ENCODE measurements at regions not wholly inside any gene's neighbourhood (a gene's known extent, or its start where the extent isn't known, plus 50 kb on each side); places are given as distances from the start of the nearest gene placed in this dataset.
"Not testable (repeated sequence)": the region's sequence is repeated elsewhere in the genome, so short reads cannot be mapped to it uniquely, and the experiment has no call there.

DNA sequence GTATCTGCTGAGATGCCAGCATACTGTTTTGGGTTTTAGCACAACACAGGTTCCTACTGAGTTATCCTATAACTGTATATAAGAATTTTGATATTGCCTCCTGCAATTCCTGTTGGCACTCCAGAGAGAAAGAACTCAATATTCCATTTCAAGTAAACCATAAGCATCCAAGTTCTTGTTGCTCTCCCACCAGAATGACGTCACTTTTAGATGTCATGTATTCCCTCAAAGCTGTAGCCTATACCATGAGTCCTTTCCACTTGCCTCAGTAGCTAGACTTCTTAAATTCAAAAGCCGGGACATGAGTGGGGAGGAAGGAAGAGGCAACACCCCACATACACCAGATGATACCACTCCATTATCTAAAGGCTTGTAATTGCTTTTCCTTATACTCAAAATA lies 171.5 kb downstream of the ALDH8A1 start:
- no peak for DNase-seq

DNA sequence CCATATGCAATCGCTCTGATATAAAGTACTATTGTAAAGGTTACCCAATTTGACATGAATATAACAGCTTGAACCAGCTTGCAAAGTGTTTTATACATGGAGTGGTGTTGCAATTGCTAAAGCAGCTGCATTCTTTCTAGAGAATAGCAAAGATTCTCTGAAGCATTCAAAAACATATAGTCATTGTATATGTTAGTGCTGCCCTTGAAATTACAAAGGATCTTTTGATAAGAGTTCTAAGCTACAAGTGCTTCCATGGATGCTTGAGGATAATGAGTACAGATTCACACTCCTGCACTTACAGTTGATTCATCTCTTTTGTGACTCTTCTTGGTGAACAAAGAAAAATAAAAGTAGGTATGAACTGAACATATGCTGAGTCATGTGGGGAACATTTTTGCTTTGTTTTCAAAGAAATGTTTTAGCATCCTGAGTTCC lies 175.7 kb downstream of the ALDH8A1 start:
- DNase-seq, result no peak

DNA sequence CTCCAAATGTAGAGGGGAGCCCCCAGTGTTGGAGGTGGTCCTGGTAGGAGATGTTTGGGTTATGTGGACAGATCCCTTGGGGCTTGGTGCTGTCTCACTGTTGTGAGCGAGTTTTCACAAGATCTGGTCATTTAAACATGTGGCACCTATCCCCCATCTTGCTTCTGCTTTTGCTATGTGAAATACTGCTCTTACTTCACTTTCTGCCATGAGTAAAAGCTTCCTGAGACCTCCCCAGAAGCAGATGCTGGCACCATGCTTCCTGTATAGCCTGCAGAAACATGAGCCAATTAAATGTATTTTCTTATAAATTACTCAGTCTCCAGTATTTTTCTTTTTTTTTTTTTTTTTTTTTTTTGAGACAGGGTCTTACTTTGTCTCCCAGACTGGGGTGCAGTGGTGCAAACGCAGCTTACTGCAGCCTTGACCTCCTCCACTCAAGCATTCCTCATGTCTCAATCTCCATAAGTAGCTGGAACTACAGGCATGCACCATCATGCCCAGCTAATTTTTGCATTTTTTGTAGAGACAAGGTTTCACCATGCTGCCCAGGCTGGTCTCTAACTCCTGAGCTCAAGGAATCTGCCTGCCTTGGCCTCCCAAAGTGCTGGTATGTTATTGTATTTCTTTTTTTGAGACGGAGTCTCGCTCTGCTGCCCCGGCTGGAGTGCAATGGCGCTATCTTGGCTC lies 177.1 kb downstream of the ALDH8A1 start:
- DNase-seq, result no peak

DNA sequence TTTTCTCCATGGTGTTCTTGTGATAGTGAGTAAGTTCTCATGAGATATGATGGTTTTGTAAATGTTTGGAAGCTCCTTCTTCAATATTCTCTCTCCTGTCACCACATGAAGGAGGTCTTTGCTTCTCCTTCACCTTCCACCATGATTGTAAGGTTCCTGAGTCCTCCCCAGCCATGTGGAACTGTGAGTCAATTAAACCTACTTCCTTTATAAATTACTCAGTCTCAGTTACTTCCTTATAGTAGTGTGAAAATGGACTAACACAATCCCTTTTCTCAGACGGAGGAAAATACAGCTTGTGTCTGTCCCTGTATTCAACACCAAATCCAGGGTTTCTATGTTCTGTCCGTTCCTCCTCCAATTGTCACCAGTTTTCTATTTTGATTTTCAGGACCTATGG lies 181.0 kb downstream of the ALDH8A1 start:
- no peak for DNase-seq

DNA sequence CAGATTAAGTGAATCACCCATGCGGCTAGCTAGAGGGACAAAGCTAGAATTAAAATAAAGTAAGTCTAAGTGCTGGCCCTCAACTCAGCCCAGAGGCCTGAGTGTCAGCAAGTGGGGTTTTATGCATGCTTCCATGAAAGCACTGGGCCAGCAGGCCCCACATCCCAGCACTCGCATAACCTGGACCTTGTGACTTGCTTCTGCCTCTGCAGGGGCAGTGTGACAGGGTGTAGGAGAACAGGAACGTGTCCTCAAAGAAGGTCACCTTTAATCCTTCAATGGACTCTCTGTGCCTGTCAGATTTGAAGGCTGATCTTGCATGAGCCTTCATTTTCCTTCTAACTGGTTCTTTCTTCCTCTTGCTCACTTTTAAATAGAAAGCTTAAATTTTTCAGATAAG lies 183.4 kb downstream of the ALDH8A1 start:
- DNase-seq, result no peak

DNA sequence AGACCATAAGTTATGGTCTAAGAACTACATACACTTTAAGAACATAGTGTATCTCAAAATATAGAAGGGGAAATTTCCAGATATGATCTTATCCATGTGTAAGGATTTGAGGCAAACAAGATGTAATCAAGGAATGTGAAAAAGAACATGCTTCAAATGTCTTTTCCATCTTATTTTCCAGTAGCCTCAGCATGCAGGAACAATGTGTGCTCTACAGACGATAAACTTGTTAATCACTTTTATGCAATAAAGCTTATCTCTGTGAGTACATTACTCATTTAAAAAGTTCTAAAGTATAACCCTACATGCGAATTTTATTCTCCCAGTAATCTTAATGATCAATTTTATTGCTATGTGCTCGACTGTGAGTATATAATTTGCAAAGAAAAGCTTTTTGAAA lies 185.2 kb downstream of the ALDH8A1 start:
- no peak for DNase-seq

DNA sequence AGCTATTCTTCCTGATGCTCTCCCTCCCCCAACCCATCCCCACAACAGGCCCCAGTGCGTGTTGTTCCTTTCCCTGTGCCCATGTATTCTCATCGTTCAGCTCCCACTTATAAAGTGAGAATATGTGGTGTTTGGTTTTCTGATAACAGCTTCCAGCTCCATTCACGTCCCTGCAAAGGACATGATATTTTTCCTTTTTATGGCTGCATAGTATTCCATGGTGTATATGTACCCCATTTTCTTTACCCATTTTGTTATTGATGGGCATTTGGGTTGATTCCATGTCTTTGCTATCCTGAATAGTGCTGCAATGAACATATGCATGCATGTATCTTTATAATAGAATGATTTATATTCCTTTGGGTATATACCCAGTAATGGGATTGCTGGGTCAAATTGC lies 186.3 kb downstream of the ALDH8A1 start:
- not testable (repeated sequence) for DNase-seq

DNA sequence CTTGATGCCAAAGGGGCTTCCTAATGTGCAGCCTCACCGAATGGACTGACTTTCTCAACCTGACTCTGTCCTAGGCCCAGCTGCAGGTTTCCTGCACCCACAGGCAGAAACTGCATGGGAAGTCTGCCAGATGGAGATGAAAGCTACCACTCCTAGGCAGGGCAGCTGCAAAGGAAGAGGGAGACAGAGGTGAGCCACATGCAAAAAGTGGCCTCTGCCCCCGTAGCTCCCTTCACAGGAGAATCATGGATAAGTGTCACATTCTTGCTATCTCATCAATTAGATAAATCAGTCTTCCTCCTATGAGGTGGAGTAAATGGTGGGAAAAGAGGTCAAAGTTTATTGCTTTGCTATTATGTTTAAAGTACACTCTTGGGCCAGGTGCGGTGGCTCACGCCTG lies 191.3 kb downstream of the ALDH8A1 start:
- no peak for DNase-seq

DNA sequence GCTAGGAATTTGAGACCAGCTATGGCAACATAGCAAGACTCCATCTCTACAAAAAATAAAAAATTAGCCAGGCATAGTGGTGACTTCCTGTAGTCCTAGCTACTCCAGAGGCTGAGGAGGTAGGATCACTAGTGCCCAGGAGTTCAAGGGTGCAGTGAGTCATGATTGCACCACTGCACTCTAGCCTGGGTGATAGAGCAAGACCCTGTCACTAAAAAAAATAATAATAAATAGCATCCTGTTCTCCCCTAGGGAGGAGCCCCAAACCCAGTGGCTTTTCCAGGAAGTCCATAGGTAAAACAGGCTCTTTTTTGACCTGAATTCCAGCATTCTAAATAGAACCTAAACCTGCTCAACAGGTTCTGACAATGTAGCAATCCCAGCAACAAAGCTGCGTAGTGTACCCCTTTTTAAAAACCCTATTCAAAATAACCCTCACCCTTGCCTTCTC lies 192.0 kb downstream of the ALDH8A1 start:
- DNase-seq, result no peak

DNA sequence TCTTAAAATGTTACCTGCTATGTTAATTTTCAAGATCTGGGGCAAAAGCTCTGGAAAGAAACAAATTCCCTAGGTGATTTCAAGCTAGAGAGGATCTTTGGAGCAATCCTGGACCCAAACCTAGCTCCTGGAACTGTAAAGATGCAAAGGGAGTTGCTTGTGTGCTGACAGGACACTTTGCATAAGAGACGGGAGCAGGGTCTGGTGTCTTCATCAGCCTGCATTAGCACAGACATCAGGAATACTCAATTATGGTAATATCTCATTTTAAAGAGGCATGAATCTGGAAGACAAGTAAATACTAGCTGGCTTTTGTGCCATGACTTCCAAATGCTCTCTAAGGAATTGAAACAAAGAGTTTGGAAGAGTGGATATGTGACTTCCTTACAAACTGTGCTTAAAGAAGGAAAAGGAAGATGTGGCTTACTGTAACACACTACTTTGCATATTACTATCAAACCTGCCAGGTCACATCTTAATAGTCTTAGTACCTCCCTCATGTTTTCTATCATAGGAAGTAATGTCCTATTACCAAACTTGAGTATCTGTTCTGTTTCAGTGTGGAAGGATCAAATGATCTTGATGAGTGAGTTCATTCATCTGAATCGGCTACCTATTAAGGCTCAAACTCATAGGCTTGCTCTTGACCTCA lies 193.4 kb downstream of the ALDH8A1 start:
- no peak for DNase-seq

DNA sequence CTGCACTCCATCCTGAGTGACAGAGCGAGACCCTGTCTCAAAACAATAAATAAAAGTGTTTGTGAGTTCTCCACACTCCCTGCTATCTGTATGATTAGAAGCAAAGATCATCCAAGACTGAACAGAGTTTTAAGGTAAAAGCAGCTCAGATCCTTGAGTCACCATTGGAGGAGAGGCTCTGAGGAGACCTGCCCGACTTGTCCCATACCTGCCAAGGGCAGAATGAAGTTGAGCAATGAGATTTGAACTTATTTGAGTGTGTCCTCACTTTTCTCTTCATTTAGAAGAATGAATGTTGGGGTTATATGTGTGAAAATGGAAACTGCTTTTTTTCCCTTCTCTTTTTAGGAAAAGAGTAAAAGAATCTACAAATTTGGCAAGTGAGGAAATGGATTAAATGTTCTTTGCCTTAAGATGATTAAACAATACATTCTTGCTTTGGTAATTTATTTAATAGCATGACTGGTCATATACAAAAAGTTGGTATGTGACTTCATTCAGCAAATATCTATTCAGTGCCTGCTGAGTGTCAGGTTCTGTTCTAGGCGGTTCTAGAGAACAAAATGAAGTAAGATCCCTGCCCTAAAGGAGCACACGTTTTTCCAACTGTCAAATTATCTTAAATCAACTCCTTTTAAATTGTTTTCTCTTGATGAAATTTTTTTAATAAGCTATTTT lies 195.7 kb downstream of the ALDH8A1 start:
- no peak for DNase-seq

DNA sequence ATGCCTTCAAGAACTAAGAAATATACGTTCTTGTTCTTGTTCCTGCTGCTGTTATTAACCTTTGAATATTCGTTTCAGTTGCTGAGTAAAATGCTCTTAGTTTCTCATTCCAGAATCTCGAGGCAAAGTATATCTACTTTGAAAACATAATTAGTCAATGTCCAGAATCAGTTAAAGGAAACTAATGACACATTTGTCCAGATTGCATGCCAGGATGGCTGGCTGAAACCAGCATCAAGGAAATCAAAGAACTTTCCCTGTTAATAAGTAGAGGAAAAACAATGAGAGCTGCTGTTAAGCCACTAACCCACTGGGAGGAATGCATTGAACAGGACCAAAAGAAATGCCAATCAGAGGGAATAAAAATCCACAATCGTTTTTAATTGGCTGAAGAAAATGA lies 196.9 kb downstream of the ALDH8A1 start:
- DNase-seq, result no peak

DNA sequence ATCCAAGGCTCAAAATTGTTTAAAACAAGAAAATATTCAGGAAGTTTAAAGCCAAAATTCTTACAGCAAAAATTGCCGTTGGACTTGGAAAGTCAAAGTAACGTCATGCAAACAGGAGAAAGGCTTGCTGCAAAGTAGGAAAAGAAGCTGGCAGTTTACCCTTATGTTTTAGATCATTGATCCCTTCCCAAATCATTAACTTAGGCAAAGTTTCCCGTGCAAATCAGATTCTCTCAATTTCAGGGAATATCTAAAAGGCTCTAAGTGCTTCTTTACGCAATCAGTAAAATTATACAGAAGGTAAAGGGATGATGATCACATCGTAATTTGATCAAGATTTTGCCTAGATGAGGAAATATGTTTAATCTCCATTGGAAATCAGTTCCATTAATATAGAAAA lies 197.5 kb downstream of the ALDH8A1 start:
- DNase-seq, result no peak

DNA sequence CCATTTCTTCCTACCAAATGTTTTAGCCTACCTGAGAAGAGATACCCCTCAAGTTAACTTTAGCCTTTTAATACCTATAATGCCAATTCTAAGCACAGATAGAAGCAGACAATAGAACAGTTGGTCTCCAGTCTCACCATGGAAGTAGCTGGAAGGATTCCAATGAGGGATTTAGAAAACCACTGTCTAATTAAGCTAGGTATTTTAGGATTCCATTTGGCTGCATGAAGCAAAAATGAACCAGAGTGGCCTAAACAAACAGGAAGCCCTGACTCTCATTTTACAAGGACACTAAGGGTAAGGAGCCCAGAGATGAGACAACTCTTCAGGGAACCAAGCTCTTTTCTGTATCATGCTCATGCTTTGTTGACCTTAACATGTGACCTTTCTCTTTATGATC lies 199.2 kb downstream of the ALDH8A1 start:
- no peak for DNase-seq

DNA sequence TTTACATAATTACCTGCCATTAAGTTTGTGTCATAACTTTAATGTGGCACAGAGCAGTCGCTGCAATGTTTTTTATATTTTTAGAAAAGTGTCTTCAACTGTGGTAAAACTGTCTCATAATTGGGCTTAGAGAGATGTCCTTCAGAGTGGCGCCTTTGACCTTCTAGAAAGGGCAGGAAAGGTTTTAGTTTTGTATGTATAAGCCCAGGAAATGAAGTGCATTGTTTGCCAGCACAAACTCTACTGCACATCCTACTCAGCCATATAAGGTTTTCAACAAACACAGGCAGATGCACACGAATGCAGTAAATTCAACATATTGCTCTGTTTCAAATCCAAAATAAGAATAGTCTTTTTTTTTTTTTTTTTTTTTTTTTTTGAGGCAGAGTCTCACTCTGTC lies 201.4 kb downstream of the ALDH8A1 start:
- no peak for DNase-seq

DNA sequence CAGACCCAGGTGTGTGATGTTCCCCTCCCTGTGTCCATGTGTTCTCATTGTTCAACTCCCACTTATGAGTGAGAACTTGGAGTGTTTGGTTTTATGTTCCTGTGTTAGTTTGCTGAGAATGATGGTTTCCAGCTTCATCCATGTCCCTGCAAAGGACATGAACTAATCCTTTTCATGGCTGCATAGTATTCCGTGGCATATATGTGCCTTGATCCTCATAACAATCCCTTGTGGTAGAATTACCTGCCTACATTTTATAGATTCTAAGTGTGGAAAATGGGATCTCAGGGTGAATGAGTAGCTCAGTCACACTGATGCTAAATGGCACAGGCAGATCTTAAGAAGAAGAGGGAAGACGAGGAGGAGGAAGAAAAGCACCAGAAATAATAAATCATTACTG lies 202.7 kb downstream of the ALDH8A1 start:
- not testable (repeated sequence) for DNase-seq

DNA sequence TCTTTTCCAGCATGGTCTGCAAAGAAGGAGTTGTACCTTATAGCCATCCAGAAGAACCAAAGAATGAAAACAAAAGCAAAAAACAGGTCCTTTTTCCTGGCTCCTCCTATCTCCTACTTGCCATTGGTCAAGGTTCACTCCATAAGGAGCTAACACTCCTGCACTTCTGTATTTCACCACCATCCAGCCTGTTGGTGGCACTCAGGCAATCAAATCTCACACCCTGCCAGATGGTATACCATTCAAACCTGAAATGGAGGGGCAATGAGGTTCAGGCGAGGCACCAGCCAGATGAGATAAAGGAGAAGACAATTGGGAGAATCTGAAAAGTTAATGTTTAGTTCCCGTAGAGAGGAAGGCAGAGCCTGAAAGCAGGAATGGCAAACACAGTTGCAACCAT lies 203.8 kb downstream of the ALDH8A1 start:
- DNase-seq, result no peak

DNA sequence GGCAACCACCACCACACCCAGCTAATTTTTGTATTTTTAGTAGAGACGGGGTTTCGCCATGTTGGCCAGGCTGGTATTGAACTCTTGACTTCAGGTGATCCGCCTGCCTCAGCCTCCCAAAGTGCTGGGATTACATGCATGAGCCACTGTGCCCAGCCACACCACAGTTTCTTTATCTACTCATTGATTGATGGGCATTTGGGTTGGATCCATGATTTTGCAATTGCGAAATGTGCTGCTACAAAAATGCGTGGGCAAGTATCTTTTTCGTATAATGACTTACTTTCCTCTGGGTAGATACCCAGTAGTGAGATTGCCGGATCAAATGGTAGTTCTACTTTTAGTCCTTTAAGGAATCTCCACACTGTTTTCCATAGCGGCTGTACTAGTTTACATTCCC lies 204.7 kb downstream of the ALDH8A1 start:
- DNase-seq, result not testable (repeated sequence)

DNA sequence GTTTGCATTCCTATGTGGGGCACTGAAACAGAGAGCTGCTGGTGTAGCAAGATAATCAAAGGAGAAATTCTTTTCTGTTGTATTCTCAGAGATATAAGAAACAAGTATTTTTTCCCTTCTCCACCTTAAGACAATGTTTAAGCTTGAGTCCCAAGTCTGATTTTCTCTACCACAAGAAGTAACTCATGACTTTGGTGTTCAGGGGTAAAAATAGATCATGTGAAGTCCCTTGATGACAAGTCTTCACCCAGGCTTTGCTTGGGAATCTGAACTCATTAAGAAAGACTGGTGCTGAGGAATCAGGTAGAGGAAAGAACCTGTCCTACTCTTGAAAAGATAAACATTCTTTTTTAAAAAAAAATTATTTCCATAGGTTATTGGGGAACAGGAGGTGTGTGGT lies 205.6 kb downstream of the ALDH8A1 start:
- no peak for DNase-seq

DNA sequence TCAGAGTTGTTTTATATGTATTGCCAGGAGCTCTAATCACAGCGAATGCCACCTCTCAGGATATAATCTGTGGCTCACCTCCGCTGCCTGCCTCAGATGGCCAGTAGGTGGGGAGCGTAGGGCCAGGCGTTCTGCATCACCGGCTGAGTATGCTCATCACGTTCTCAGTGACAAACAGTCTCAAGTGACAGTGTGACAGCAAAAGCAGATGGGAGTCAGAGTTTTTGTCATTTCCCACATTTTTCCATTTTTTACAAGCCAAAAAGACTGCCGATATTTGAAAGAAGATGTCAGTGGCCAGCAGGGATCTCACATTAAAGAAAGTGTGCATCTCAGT lies 208.7 kb downstream of the ALDH8A1 start:
- no peak for DNase-seq

DNA sequence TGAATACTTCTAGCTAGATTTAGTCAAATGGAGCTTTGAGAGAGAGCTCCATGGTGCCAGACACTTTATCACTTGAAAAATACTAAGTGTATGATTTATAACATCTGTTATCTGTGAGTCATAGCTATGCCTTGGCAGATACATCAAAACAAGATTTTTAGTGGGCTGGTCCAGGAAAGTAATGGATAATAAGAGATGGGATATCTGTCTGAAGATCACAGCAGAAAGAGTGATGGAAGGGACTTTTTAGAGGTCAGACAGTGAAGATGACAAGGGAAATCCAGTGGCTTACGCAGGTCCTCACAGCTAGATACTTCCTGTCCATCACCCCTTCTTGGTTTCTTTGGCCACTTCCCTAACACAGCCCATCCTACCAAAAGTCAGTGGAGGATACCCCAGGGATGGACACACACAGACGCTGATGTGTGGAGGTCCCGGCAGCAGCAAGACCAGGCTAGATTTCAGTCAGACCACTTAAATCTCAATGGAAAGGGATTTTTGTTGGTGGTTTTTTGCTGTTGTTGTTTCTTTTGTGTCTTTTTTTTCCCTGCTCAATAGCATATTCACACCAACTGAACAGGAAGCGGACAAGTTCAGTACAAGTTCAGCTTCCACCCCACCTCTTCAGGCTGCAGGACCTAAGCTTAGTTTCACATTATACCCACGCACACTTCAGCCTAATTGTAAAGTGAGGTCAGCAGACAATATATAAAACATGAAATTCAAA lies 209.3 kb downstream of the ALDH8A1 start:
- no peak for DNase-seq

DNA sequence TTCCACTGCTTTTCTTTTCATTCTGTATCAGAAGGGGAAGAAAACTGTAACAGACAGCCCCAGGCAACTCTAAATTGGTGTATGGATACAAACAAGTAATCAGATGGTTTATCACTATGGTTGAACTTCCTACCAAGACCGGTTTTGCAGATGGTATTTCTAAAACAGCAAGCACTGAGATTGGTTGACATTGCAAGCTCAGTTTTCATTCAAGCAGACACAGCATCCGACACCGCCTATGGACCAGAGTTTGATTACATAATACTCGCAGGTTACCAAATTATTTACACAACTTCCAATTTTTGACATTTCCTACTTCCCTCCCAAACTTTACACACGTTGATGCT lies 209.9 kb downstream of the ALDH8A1 start:
- DNase-seq, result no peak

DNA sequence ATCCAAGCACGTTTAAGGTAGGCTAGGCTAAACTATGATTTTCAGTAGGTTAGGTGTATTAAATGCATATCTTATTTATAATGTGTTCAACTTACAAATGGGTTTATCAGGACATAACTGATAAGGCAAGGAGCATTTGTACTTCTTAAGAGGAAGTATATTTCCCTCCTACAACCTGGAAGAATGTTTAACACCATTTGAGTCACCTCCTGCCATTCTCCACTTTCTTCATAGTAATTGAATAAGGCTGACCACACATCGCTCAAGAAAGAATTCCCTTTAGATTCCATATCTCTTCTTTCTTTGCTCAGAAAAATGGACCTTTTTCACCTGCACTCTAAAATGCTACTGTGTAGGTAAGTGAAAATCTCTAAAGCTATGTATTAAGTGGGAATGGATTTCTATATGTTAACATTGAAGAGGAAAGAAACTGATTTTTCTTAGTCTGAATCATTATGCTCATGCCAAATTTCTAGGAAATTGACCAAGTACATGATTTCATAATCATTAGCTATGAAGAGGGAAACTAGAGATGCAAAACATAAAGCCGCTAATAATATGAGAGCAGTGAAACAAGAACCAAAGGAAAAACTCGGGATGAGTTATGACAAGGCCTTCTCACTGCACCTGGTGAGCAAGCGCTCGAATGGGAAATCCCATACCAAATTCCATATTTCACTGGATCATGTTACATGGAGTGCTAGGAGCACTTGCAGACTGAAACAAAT lies 210.4 kb downstream of the ALDH8A1 start:
- DNase-seq, result no peak
